HEK293T (cell line): ENCODE measurements at regions not wholly inside any gene's neighbourhood (a gene's known extent, or its start where the extent isn't known, plus 50 kb on each side); places are given as distances from the start of the nearest gene placed in this dataset.

Experiments used
- CTCF ChIA-PET: fragments of 350-600 bp; formaldehyde crosslinking; extraction: SDS; loops from one replicate; lab custom pipeline; 2021; ENCODE audit warnings: antibody characterized with exemption, inconsistent platforms; lab: Yijun Ruan, JAX
- POLR2A ChIA-PET: fragments of 350-600 bp; formaldehyde crosslinking; extraction: SDS; loops from one replicate; lab custom pipeline; 2020; ENCODE audit warnings: antibody characterized with exemption, inconsistent platforms; lab: Yijun Ruan, JAX
- DNase-seq: peaks from one replicate; pipeline ENCODE4 v3.0.0; 2012; ENCODE audit warnings: mixed read lengths; ENCODE audit errors: extremely low spot score
- ARNT ChIP-seq: fragments of 450-650 bp; IDR thresholded peaks from 2 replicates; pipeline ENCODE4 v1.6.1; 2017; ENCODE audit warnings: mild to moderate bottlenecking
- BHLHE40 ChIP-seq: fragments of 450-650 bp; IDR thresholded peaks from 2 replicates; pipeline ENCODE4 v1.6.1; 2016; ENCODE audit warnings: mild to moderate bottlenecking, moderate library complexity, borderline replicate concordance
- CTBP1 ChIP-seq: fragments of 450-650 bp; IDR thresholded peaks from 2 replicates; pipeline ENCODE4 v1.6.1; 2016; ENCODE audit warnings: borderline replicate concordance
- ELF4 ChIP-seq: fragments of 450-650 bp; IDR thresholded peaks from 2 replicates; pipeline ENCODE4 v1.6.1; 2017; ENCODE audit warnings: antibody characterized with exemption
- FOXA1 ChIP-seq: fragments of 450-650 bp; IDR thresholded peaks from 2 replicates; pipeline ENCODE4 v1.6.1; 2016; ENCODE audit warnings: mild to moderate bottlenecking
- FOXK2 ChIP-seq: fragments of 450-650 bp; IDR thresholded peaks from 2 replicates; pipeline ENCODE4 v1.6.1; 2016; ENCODE audit warnings: mild to moderate bottlenecking
- FOXM1 ChIP-seq: fragments of 450-650 bp; IDR thresholded peaks from 2 replicates; pipeline ENCODE4 v1.6.1; 2017; ENCODE audit warnings: mild to moderate bottlenecking, borderline replicate concordance
- HDGF ChIP-seq: fragments of 450-650 bp; IDR thresholded peaks from 2 replicates; pipeline ENCODE4 v1.6.1; 2017; ENCODE audit warnings: antibody characterized with exemption, borderline replicate concordance
- L3MBTL2 ChIP-seq: fragments of 450-650 bp; conservative IDR thresholded peaks from 2 replicates; pipeline ENCODE4 v1.6.1; 2016; ENCODE audit warnings: mild to moderate bottlenecking
- LEF1 ChIP-seq: fragments of 450-650 bp; IDR thresholded peaks from 2 replicates; pipeline ENCODE4 v1.6.1; 2017; ENCODE audit warnings: mild to moderate bottlenecking, borderline replicate concordance
- NFRKB ChIP-seq: fragments of 450-650 bp; IDR thresholded peaks from 2 replicates; pipeline ENCODE4 v1.6.1; 2016; ENCODE audit warnings: mild to moderate bottlenecking, moderate library complexity
- SP1 ChIP-seq: fragments of 450-650 bp; IDR thresholded peaks from 2 replicates; pipeline ENCODE4 v1.6.1; 2017
- SUZ12 ChIP-seq: fragments of 450-650 bp; IDR thresholded peaks from 2 replicates; pipeline ENCODE4 v1.6.1; 2016; ENCODE audit warnings: mild to moderate bottlenecking
- TARDBP ChIP-seq: fragments of 450-650 bp; IDR thresholded peaks from 2 replicates; pipeline ENCODE4 v1.6.1; 2016
- ZNF384 ChIP-seq: fragments of 450-650 bp; IDR thresholded peaks from 2 replicates; pipeline ENCODE4 v1.6.1; 2016
- TF ChIP-seq, protein P1 (sequence below): fragments of 450-650 bp; IDR thresholded peaks from 2 replicates; pipeline ENCODE4 v1.6.1; 2016

DNA sequence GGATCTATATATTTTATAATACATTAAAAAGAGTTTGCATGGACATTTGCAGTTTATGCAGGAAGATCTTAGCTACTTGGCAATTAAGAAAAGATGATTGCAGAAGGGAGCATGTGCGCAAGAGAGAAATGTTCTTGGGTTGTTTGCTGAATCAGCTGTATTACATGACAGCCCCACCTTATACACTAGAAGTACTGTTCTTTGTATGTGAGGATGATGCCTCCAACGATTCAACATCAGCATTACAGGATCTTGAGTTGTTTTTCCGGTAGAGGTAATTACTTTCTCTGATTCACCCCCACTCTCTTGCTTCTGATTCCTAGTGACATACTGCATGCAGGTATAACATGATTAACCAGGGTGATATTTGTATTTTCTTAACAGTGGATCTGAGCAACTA is 140.8 kb downstream of the PCDH7 start:
- TF ChIP-seq ARNT (no peak), NFRKB (no peak), L3MBTL2 (no peak), FOXA1 (no peak), LEF1 (no peak), CTBP1 (no peak), ZNF384 (no peak), FOXM1 (no peak), SP1 (no peak), SUZ12 (no peak), ELF4 (no peak), BHLHE40 (no peak), FOXK2 (no peak)
- TF ChIP-seq, protein P1, sequence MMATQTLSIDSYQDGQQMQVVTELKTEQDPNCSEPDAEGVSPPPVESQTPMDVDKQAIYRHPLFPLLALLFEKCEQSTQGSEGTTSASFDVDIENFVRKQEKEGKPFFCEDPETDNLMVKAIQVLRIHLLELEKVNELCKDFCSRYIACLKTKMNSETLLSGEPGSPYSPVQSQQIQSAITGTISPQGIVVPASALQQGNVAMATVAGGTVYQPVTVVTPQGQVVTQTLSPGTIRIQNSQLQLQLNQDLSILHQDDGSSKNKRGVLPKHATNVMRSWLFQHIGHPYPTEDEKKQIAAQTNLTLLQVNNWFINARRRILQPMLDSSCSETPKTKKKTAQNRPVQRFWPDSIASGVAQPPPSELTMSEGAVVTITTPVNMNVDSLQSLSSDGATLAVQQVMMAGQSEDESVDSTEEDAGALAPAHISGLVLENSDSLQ, result no peak
- CTCF ChIA-PET, result no interaction called here
- no peak for DNase-seq
- POLR2A ChIA-PET, result no interaction called here

DNA sequence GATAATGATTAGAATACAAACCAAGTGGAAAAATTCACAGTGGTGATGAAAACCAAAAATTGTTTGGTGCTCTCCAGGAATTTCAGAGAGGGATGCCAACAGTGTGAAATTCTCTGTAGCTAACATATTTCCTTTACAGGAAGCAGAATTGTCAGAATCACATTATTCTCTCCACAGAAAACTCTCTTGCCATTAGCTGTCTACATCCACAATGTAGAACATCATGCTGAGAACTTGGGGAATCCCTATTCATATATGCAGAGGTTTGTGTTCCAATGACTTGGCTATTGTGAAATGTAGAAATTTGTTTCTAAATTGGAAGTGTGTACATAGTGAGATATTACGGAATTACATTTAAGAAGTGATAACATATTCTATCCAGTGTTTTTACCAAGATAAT is 142.0 kb downstream of the PCDH7 start:
- TF ChIP-seq ARNT (no peak), ELF4 (no peak), ZNF384 (no peak), BHLHE40 (no peak), FOXM1 (no peak), LEF1 (no peak), NFRKB (no peak), CTBP1 (no peak), HDGF (no peak), FOXA1 (no peak), SUZ12 (no peak), TARDBP (no peak), L3MBTL2 (no peak), SP1 (no peak), FOXK2 (no peak)
- TF ChIP-seq, protein P1, result no peak
- no peak for DNase-seq
- ChIA-PET CTCF (no interaction called here), POLR2A (interaction anchor here (0.8 kb wide), 1 partner anchor 35 kb away, joined by 3 read pairs; no protein-coding TSS in a partner anchor)

DNA sequence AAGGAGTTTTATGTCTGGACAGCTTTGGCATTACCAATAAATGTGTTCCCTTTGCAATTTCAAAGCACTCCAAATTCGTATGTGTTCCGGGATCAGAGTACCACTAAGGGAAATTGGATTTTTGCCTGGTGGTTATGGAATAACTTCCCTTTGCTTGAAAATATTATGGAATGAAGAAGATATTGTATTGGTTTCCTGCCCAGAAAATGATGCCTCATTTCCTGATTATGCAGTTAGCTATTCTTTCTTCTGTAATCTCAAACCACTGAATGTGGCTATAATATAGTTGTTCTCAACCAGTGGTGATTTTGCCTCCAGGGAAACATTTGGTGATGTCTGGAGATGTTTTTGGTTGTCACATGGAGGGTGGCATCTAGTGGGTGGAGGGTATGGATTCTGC is 142.9 kb downstream of the PCDH7 start:
- POLR2A ChIA-PET, result no interaction called here
- no peak for TF ChIP-seq FOXA1
- no peak for TF ChIP-seq LEF1
- TF ChIP-seq FOXM1, result no peak
- no peak for TF ChIP-seq SUZ12
- TF ChIP-seq HDGF, result no peak
- TF ChIP-seq NFRKB, result no peak
- no peak for TF ChIP-seq SP1
- TF ChIP-seq BHLHE40, result no peak
- TF ChIP-seq ELF4, result no peak
- TF ChIP-seq, protein P1, result no peak
- TF ChIP-seq ARNT, result no peak
- no peak for TF ChIP-seq CTBP1
- TF ChIP-seq ZNF384, result no peak
- TF ChIP-seq FOXK2, result no peak
- TF ChIP-seq L3MBTL2, result no peak
- TF ChIP-seq TARDBP, result no peak
- CTCF ChIA-PET, result no interaction called here
- no peak for DNase-seq

DNA sequence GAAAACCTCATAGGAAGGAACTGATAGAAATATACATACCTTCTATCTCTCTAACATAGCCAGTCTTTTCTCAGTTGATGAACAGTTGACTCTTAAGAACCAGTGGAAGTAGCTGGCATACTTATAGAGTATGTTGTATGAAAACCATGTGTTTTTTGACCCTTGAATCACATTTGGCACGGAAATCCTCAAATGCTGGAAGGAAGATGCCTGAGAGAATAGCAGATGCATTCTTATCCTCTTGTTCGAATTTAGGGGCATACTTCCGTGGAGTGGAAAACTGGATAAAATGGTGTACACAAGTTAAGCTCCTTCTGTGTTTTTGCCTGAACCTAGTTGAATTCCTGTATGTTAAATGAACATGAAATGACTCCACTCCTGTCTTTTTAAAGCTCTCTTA is 145.5 kb downstream of the PCDH7 start:
- ChIA-PET CTCF (no interaction called here), POLR2A (interaction anchor here (0.7 kb wide), 1 partner anchor 360 kb away, joined by 4 read pairs; no protein-coding TSS in a partner anchor)
- no peak for DNase-seq
- TF ChIP-seq CTBP1 (no peak), FOXK2 (no peak), ARNT (no peak), NFRKB (no peak), L3MBTL2 (no peak), TARDBP (no peak), SUZ12 (no peak), SP1 (no peak)
- TF ChIP-seq, protein P1, result no peak

DNA sequence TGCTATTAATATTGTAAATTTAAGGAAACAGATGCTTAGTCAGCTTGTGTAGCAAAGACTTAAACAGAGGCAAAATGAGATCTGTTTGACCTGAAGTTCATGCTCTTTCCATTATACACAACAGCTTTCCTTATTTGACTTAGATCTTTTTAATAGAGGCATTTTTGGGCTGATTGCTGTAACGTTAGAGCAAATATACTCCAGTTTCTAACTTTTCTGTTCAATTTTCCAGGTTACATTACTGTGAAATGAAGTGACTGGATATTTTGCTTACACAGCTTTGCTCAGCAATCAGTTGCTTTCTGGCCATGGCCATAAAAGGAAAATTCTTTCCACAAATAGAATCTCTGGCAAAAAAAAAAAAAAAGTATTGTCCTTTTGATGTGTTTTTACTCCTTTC is 146.2 kb downstream of the PCDH7 start:
- ChIA-PET CTCF (no interaction called here), POLR2A (no interaction called here)
- TF ChIP-seq FOXK2 (no peak), ARNT (no peak), HDGF (no peak), SP1 (no peak), ELF4 (no peak), FOXA1 (no peak), ZNF384 (no peak), LEF1 (no peak), L3MBTL2 (no peak), CTBP1 (no peak), FOXM1 (no peak), TARDBP (no peak), BHLHE40 (no peak), NFRKB (no peak), SUZ12 (no peak)
- TF ChIP-seq, protein P1, result no peak
- DNase-seq, result no peak
